Neural cell (in vitro differentiated cells): ENCODE measurements at regions not wholly inside any gene's neighbourhood (a gene's known extent, or its start where the extent isn't known, plus 50 kb on each side); places are given as distances from the start of the nearest gene placed in this dataset.

ENCODE experiments used
- H2AFZ ChIP-seq: fragments of 200-600, 300-800 bp; sonication (generic), shearing (Covaris generic); 2 replicates; pipeline ENCODE4 v1.6.0; 2014; ENCODE audit warnings: low read depth, mild to moderate bottlenecking, antibody characterized with exemption, low read length, moderate library complexity
- H3F3A ChIP-seq: fragments of 200-600 bp; shearing (Covaris generic); 2 replicates; pipeline ENCODE4 v1.6.1; 2016; ENCODE audit warnings: mild to moderate bottlenecking, moderate library complexity, mixed read lengths, antibody characterized with exemption, low read length; ENCODE audit not compliant: insufficient read depth, poor library complexity, severe bottlenecking
- H3K27ac ChIP-seq: fragments of 200-600, 300-800 bp; sonication (generic), shearing (Covaris generic); 2 replicates; pipeline ENCODE4 v1.5.1; 2014; ENCODE audit warnings: mild to moderate bottlenecking, low read length, moderate library complexity
- H3K27me3 ChIP-seq: fragments of 300-800, 200-600 bp; sonication (generic), shearing (Covaris generic); 2 replicates; pipeline ENCODE4 v1.6.0; 2014; ENCODE audit warnings: mild to moderate bottlenecking, low read depth, low read length, moderate library complexity; ENCODE audit not compliant: insufficient read depth
- H3K36me3 ChIP-seq: fragments of 300-800, 200-600 bp; sonication (generic), shearing (Covaris generic); 2 replicates; pipeline ENCODE4 v1.5.1; 2014; ENCODE audit warnings: mild to moderate bottlenecking, antibody characterized with exemption, low read length, moderate library complexity; ENCODE audit not compliant: insufficient read depth
- H3K4me2 ChIP-seq: fragments of 300-800, 200-600 bp; sonication (generic), shearing (Covaris generic); 2 replicates; pipeline ENCODE4 v1.6.0; 2014; ENCODE audit warnings: mild to moderate bottlenecking, low read length
- H3K4me3 ChIP-seq: fragments of 300-800, 200-600 bp; sonication (generic), shearing (Covaris generic); 2 replicates; pipeline ENCODE4 v1.5.1; 2014; ENCODE audit warnings: mild to moderate bottlenecking, low read length, moderate library complexity
- H3K79me2 ChIP-seq: fragments of 200-600 bp; shearing (Covaris generic); replicated peaks from 2 replicates; pipeline ENCODE4 v1.6.0; 2014; ENCODE audit warnings: mild to moderate bottlenecking, low read length, moderate library complexity; ENCODE audit not compliant: insufficient read depth
- H3K9ac ChIP-seq: fragments of 300-800, 200-600 bp; sonication (generic), shearing (Covaris generic); 2 replicates; pipeline ENCODE4 v1.6.1; 2016; ENCODE audit warnings: mild to moderate bottlenecking, low read length, mixed read lengths
- H3K9me2 ChIP-seq: fragments of 200-600 bp; shearing (Covaris generic); 2 replicates; pipeline ENCODE4 v1.6.1; 2016; ENCODE audit warnings: mild to moderate bottlenecking, low read length, mixed read lengths; ENCODE audit not compliant: insufficient read depth
- H3K9me3 ChIP-seq: fragments of 200-600, 300-800 bp; sonication (generic), shearing (Covaris generic); 2 replicates; pipeline ENCODE4 v1.6.1; 2016; ENCODE audit warnings: mild to moderate bottlenecking, mixed run types, low read length, moderate library complexity, mixed read lengths
- H4K20me1 ChIP-seq: fragments of 200-600 bp; shearing (Covaris generic); 2 replicates; pipeline ENCODE4 v1.6.1; 2016; ENCODE audit warnings: mild to moderate bottlenecking, mixed run types; ENCODE audit not compliant: insufficient read depth
- EP300 ChIP-seq: fragments of 450-650 bp; conservative IDR thresholded peaks from 2 replicates; pipeline ENCODE4 v1.6.1; 2014; ENCODE audit warnings: antibody characterized with exemption, mild to moderate bottlenecking, moderate library complexity; ENCODE audit not compliant: poor library complexity, severe bottlenecking
- EZH2 ChIP-seq: fragments of 200-600, 300-800 bp; shearing (Covaris generic), sonication (generic); IDR thresholded peaks from 2 replicates; pipeline ENCODE4 v1.6.1; 2014; ENCODE audit warnings: antibody characterized with exemption, low read length, borderline replicate concordance, mild to moderate bottlenecking; ENCODE audit not compliant: insufficient read depth, poor library complexity, severe bottlenecking
- MXI1 ChIP-seq: fragments of 450-650 bp; conservative IDR thresholded peaks from 2 replicates; pipeline ENCODE4 v1.6.1; 2014; ENCODE audit warnings: antibody characterized with exemption, mild to moderate bottlenecking; ENCODE audit not compliant: poor library complexity, severe bottlenecking
- POLR2AphosphoS5 ChIP-seq: IDR thresholded peaks from 2 replicates; pipeline ENCODE4 v1.6.1; 2012
- RAD21 ChIP-seq: fragments of 450-650 bp; conservative IDR thresholded peaks from 2 replicates; pipeline ENCODE4 v1.6.1; 2014; ENCODE audit warnings: antibody characterized with exemption, mild to moderate bottlenecking, moderate library complexity
- SMC3 ChIP-seq: fragments of 450-650 bp; conservative IDR thresholded peaks from 2 replicates; pipeline ENCODE4 v1.6.1; 2014; ENCODE audit warnings: antibody characterized with exemption, mild to moderate bottlenecking, moderate library complexity; ENCODE audit not compliant: poor library complexity
- TAF1 ChIP-seq: IDR thresholded peaks from 2 replicates; pipeline ENCODE4 v1.6.1; 2012; ENCODE audit warnings: low read depth
- TF ChIP-seq, protein P1 (sequence below): fragments of 450-650 bp; IDR thresholded peaks from 2 replicates; pipeline ENCODE4 v1.5.1; 2014; ENCODE audit warnings: antibody characterized with exemption, mild to moderate bottlenecking, moderate library complexity; ENCODE audit not compliant: poor library complexity, severe bottlenecking
- TF ChIP-seq, protein P2 (sequence below): IDR thresholded peaks from 2 replicates; pipeline ENCODE4 v1.6.1; 2012; ENCODE audit warnings: borderline replicate concordance

- peak overlapping the region; percentile 54 for H3K9ac ChIP-seq
- H3K4me2 ChIP-seq = no peak overlapping the region
- H3K36me3 ChIP-seq = no peaks in the 10 kb centered on the region
- no peaks in the 10 kb centered on the region for H3K79me2 ChIP-seq
- H3K27me3 ChIP-seq = no peaks in the 10 kb centered on the region
- H3K4me3 ChIP-seq = no peak overlapping the region
- H3K27ac ChIP-seq = peak overlapping the region; percentile 93
- no peaks in the 10 kb centered on the region for H3K9me3 ChIP-seq
- H4K20me1 ChIP-seq = no peaks in the 10 kb centered on the region
- peaks cover 3% of the 10 kb centered on the region for H3F3A ChIP-seq
- no peak for TF ChIP-seq EZH2
- no peak for TF ChIP-seq EP300
- TF ChIP-seq RAD21 = no peak
- TF ChIP-seq, protein P1, sequence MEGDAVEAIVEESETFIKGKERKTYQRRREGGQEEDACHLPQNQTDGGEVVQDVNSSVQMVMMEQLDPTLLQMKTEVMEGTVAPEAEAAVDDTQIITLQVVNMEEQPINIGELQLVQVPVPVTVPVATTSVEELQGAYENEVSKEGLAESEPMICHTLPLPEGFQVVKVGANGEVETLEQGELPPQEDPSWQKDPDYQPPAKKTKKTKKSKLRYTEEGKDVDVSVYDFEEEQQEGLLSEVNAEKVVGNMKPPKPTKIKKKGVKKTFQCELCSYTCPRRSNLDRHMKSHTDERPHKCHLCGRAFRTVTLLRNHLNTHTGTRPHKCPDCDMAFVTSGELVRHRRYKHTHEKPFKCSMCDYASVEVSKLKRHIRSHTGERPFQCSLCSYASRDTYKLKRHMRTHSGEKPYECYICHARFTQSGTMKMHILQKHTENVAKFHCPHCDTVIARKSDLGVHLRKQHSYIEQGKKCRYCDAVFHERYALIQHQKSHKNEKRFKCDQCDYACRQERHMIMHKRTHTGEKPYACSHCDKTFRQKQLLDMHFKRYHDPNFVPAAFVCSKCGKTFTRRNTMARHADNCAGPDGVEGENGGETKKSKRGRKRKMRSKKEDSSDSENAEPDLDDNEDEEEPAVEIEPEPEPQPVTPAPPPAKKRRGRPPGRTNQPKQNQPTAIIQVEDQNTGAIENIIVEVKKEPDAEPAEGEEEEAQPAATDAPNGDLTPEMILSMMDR = no peak
- no peaks in the 10 kb centered on the region for H3K9me2 ChIP-seq
- H2AFZ ChIP-seq = no peak overlapping the region
Measured at GRCh38 chr18:8893221-8893620, 187.9 kb downstream of the MTCL1 start.

GRCh38 chr18:8893628-8894231 is 188.4 kb downstream of the MTCL1 start:
- Histone ChIP-seq H2AFZ (no peak overlapping the region), H4K20me1 (no peaks in the 10 kb centered on the region), H3K27ac (peak overlapping the region; percentile 93), H3K36me3 (no peaks in the 10 kb centered on the region), H3K9ac (peak overlapping the region; percentile 54), H3K9me2 (no peaks in the 10 kb centered on the region), H3K4me3 (no peak overlapping the region), H3K79me2 (no peaks in the 10 kb centered on the region), H3K9me3 (no peaks in the 10 kb centered on the region), H3F3A (peaks cover 3% of the 10 kb centered on the region), H3K4me2 (peak overlapping the region; percentile 2), H3K27me3 (no peaks in the 10 kb centered on the region)
- TF ChIP-seq EP300 (peak; percentile 96), SMC3 (no peak), TAF1 (no peak), POLR2AphosphoS5 (peak; percentile 98)
- TF ChIP-seq, protein P2, sequence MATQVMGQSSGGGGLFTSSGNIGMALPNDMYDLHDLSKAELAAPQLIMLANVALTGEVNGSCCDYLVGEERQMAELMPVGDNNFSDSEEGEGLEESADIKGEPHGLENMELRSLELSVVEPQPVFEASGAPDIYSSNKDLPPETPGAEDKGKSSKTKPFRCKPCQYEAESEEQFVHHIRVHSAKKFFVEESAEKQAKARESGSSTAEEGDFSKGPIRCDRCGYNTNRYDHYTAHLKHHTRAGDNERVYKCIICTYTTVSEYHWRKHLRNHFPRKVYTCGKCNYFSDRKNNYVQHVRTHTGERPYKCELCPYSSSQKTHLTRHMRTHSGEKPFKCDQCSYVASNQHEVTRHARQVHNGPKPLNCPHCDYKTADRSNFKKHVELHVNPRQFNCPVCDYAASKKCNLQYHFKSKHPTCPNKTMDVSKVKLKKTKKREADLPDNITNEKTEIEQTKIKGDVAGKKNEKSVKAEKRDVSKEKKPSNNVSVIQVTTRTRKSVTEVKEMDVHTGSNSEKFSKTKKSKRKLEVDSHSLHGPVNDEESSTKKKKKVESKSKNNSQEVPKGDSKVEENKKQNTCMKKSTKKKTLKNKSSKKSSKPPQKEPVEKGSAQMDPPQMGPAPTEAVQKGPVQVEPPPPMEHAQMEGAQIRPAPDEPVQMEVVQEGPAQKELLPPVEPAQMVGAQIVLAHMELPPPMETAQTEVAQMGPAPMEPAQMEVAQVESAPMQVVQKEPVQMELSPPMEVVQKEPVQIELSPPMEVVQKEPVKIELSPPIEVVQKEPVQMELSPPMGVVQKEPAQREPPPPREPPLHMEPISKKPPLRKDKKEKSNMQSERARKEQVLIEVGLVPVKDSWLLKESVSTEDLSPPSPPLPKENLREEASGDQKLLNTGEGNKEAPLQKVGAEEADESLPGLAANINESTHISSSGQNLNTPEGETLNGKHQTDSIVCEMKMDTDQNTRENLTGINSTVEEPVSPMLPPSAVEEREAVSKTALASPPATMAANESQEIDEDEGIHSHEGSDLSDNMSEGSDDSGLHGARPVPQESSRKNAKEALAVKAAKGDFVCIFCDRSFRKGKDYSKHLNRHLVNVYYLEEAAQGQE = peak; percentile 86

GRCh38 chr18:8894823-8895222 is 189.5 kb downstream of the MTCL1 start:
- Histone ChIP-seq H3K27ac (peak overlapping the region; percentile 93), H3K36me3 (no peaks in the 10 kb centered on the region), H3K79me2 (no peaks in the 10 kb centered on the region), H4K20me1 (no peaks in the 10 kb centered on the region), H3K4me2 (peak overlapping the region; percentile 2), H3K27me3 (no peaks in the 10 kb centered on the region), H3K4me3 (no peak overlapping the region), H3K9me2 (no peaks in the 10 kb centered on the region), H3K9ac (peak overlapping the region; percentile 28), H2AFZ (no peak overlapping the region), H3F3A (peaks cover 3% of the 10 kb centered on the region), H3K9me3 (no peaks in the 10 kb centered on the region)
- no peak for TF ChIP-seq RAD21
- TF ChIP-seq POLR2AphosphoS5 = no peak
- no peak for TF ChIP-seq SMC3
- TF ChIP-seq TAF1 = no peak
- no peak for TF ChIP-seq EZH2
- no peak for TF ChIP-seq MXI1
- TF ChIP-seq, protein P1 = no peak
- TF ChIP-seq EP300 = no peak
- TF ChIP-seq, protein P2 = no peak
